Glutamatergic neuron (in vitro differentiated cells): ENCODE measurements at regions not wholly inside any gene's neighbourhood (a gene's known extent, or its start where the extent isn't known, plus 50 kb on each side); places are given as distances from the start of the nearest gene placed in this dataset.

Source experiments
- DNase-seq: peaks from one replicate; pipeline ENCODE4 v3.0.0; 2022
- H3K27ac Mint-ChIP-seq: one replicate; pipeline ENCODE4 v1.8.0; 2020; ENCODE audit warnings: mild to moderate bottlenecking, mixed read lengths, inconsistent platforms; ENCODE audit not compliant: unreplicated experiment
- H3K27me3 Mint-ChIP-seq: one replicate; pipeline ENCODE4 v1.8.0; 2020; ENCODE audit warnings: mild to moderate bottlenecking, moderate library complexity, mixed read lengths, inconsistent platforms; ENCODE audit not compliant: unreplicated experiment
- H3K36me3 Mint-ChIP-seq: one replicate; pipeline ENCODE4 v1.8.0; 2020; ENCODE audit warnings: mild to moderate bottlenecking, mixed read lengths, inconsistent platforms; ENCODE audit not compliant: unreplicated experiment
- H3K4me1 Mint-ChIP-seq: one replicate; pipeline ENCODE4 v1.8.0; 2020; ENCODE audit warnings: mild to moderate bottlenecking, low read depth, mixed read lengths, inconsistent platforms; ENCODE audit not compliant: unreplicated experiment
- H3K4me3 Mint-ChIP-seq: one replicate; pipeline ENCODE4 v1.8.0; 2020; ENCODE audit warnings: mild to moderate bottlenecking, mixed read lengths, inconsistent platforms; ENCODE audit not compliant: unreplicated experiment
- H3K9me3 Mint-ChIP-seq: one replicate; pipeline ENCODE4 v1.8.0; 2020; ENCODE audit warnings: mild to moderate bottlenecking, moderate library complexity, mixed read lengths, inconsistent platforms; ENCODE audit not compliant: unreplicated experiment
- TF ChIP-seq, protein P1 (sequence below): fragments of 200-600 bp; sonication (generic); IDR thresholded peaks from one replicate; pipeline ENCODE4 v1.5.0; 2021; ENCODE audit not compliant: partially characterized antibody, unreplicated experiment

DNA sequence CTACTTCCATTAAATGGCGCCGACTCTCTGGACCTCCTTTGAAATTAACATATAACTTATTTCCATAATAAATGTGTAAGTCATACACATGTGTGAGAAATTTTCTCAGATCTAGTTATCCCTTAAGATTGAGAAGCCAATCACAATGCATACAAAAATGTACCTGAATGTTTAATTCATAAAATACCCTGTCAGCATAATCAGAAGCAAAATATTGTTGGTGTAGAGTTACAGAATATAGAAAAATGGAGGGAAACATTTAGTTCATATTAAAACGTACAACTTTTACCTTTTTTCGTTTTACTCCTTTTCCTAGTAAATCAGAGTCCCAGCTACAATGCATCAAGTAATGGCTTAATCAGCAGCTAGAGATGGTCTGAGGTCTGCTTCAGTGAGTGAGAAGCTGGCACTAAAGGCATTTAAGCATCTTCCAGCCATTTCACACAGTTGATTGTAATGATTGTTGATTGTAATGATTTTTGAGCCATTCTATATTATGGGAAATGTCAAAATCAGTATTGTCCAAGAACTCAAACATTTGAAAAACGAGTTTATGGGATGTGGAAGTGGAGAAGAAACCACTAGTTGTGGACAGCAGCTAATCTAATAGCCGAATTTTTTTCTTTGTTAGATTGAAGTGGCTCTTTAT, 81.8 kb downstream of the ANXA1 start:
- Mint-ChIP-seq H3K4me1 (peaks cover 2% of the 10 kb centered on the region), H3K27ac (no peak overlapping the region), H3K4me3 (no peak overlapping the region), H3K36me3 (no peaks in the 10 kb centered on the region), H3K9me3 (peaks cover 1% of the 10 kb centered on the region), H3K27me3 (peaks cover 2% of the 10 kb centered on the region)
- TF ChIP-seq, protein P1, sequence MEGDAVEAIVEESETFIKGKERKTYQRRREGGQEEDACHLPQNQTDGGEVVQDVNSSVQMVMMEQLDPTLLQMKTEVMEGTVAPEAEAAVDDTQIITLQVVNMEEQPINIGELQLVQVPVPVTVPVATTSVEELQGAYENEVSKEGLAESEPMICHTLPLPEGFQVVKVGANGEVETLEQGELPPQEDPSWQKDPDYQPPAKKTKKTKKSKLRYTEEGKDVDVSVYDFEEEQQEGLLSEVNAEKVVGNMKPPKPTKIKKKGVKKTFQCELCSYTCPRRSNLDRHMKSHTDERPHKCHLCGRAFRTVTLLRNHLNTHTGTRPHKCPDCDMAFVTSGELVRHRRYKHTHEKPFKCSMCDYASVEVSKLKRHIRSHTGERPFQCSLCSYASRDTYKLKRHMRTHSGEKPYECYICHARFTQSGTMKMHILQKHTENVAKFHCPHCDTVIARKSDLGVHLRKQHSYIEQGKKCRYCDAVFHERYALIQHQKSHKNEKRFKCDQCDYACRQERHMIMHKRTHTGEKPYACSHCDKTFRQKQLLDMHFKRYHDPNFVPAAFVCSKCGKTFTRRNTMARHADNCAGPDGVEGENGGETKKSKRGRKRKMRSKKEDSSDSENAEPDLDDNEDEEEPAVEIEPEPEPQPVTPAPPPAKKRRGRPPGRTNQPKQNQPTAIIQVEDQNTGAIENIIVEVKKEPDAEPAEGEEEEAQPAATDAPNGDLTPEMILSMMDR = no peak
- no peak for DNase-seq

DNA sequence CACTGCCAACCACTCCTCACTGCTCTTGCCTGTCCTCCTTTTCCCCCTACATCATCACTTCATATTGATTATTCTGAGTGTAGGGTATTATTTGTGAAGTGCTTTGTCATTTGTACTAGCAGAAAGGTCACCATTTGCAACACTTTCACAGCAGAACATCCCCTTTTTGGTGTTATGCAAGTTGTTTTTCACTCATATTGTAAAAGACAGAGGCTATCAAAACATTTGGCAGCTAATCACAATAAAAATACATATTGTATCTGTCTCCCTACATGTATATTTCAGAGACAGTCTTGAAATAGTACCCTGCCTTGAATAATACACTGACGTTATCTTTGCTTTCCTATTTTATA, 82.3 kb downstream of the ANXA1 start:
- H3K4me3 Mint-ChIP-seq = no peak overlapping the region
- no peak for DNase-seq
- H3K27ac Mint-ChIP-seq = no peak overlapping the region
- H3K4me1 Mint-ChIP-seq = peaks cover 2% of the 10 kb centered on the region
- TF ChIP-seq, protein P1 = no peak
- H3K9me3 Mint-ChIP-seq = peaks cover 1% of the 10 kb centered on the region
- H3K36me3 Mint-ChIP-seq = no peaks in the 10 kb centered on the region
- H3K27me3 Mint-ChIP-seq = peaks cover 2% of the 10 kb centered on the region

- Mint-ChIP-seq H3K36me3 (no peaks in the 10 kb centered on the region), H3K9me3 (peaks cover 1% of the 10 kb centered on the region), H3K4me3 (no peak overlapping the region), H3K27me3 (no peaks in the 10 kb centered on the region), H3K4me1 (peaks cover 2% of the 10 kb centered on the region), H3K27ac (no peak overlapping the region)
- DNase-seq = no peak
- TF ChIP-seq, protein P1 = no peak
Observed at GRCh38 chr9:73237140-73237539, 85.5 kb downstream of the ANXA1 start.

DNA sequence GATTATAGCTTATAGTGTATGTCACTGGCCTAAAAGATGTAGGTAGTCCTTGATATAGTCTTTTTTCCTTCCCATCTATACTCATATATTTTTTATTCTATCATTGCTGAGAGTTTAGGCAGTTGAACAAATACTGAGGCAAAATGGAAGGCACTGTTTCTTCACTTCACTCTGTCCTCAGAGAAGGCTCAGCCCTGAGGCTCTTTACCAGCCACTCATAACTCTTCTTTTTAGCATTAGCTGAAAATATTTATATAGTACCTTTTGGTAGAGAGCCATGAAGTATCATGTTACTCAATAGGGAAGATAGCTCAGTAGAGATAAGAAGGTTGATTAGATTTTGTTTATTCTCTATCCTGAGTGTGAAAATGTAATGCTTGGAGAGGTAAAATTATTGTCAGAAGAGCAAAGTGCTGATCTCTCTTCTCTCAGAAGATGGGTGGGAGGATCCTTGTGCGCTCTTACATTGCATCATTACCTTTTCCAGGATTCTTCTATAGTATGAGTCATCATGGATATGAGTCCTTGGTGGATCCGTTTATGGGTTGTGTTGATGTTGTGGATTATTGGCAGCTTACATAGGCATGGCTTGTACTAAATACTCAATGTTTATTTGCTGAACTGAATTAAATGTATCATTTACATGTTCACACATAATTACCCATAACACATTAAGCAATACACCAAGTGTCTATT, 88.1 kb downstream of the ANXA1 start:
- no peak for DNase-seq
- H3K9me3 Mint-ChIP-seq = peaks cover 1% of the 10 kb centered on the region
- no peak overlapping the region for H3K4me3 Mint-ChIP-seq
- H3K27me3 Mint-ChIP-seq = no peaks in the 10 kb centered on the region
- H3K4me1 Mint-ChIP-seq = peaks cover 2% of the 10 kb centered on the region
- H3K36me3 Mint-ChIP-seq = no peaks in the 10 kb centered on the region
- TF ChIP-seq, protein P1 = no peak
- H3K27ac Mint-ChIP-seq = no peak overlapping the region

- H3K9me3 Mint-ChIP-seq = peaks cover 4% of the 10 kb centered on the region
- peaks cover 4% of the 10 kb centered on the region for H3K27me3 Mint-ChIP-seq
- no peak overlapping the region for H3K4me3 Mint-ChIP-seq
- TF ChIP-seq, protein P1 = no peak
- no peaks in the 10 kb centered on the region for H3K36me3 Mint-ChIP-seq
- no peak overlapping the region for H3K27ac Mint-ChIP-seq
- no peaks in the 10 kb centered on the region for H3K4me1 Mint-ChIP-seq
- no peak for DNase-seq
Observed at GRCh38 chr9:73243078-73243477, 91.4 kb downstream of the ANXA1 start.
